Motor neuron (in vitro differentiated cells): ENCODE measurements at regions not wholly inside any gene's neighbourhood (a gene's known extent, or its start where the extent isn't known, plus 50 kb on each side); places are given as distances from the start of the nearest gene placed in this dataset.

Experiments
- ATAC-seq, 8 experiments: fragments of 200-7000 bp; cut with Tn5 transposase; replicated peaks in 6 of 8; 2 replicates each; pipeline ENCODE4 v1.8.0; 2021; ENCODE audit warnings: mild to moderate bottlenecking in 8 of 8, moderate library complexity in 8 of 8
- H3K27ac ChIP-seq, 2 donors: fragments of 250-450 bp; sonication (Bioruptor Pico); 2 replicates each; pipeline ENCODE4 v1.9.0; 2021; ENCODE audit warnings: antibody characterized with exemption in 2 of 2, mild to moderate bottlenecking in 2 of 2, moderate library complexity in 1 of 2
- H3K4me1 ChIP-seq, 2 donors: fragments of 250-450 bp; sonication (Bioruptor Pico); replicated peaks in 1 of 2; 2 replicates each; pipeline ENCODE4 v1.6.1; 2021; ENCODE audit warnings: antibody characterized with exemption in 2 of 2, mild to moderate bottlenecking in 2 of 2, moderate library complexity in 1 of 2
- H3K4me3 ChIP-seq, 5 donors: fragments of 250-450 bp; sonication (Bioruptor Pico); 2 replicates each; pipeline ENCODE4 v1.9.0; 2021; ENCODE audit warnings: antibody characterized with exemption in 5 of 5, mild to moderate bottlenecking in 5 of 5, moderate library complexity in 4 of 5
- WGBS, 10 experiments: fragments of 450-650 bp; shearing (Covaris generic); methylation state at CpG; one replicate each; pipeline ENCODE4 v1.0.0; 2022; 5-methylcytosine and 5-hydroxymethylcytosine counted together
- in situ Hi-C, 9 experiments: fragments of 400-800 bp; cut with MboI; loops; one replicate each; pipeline ENCODE4 v1.15.0; 2021; ENCODE audit warnings: low sequenced_read_pairs in 9 of 9, low pct_unique_long_range_greater_than_20kb in 2 of 9; ENCODE audit not compliant: unreplicated experiment in 9 of 9

GRCh38 chr6:6923605-6924004 is 184.2 kb upstream of the RREB1 start:
- Histone ChIP-seq H3K4me3 (no peak overlapping the region), H3K27ac (no peak overlapping the region), H3K4me1 (no peaks in the 10 kb centered on the region)
- in situ Hi-C loops, result loop anchor here in 1 of 9 experiments (25.0 kb wide), 1 partner anchor 314 kb away; no protein-coding TSS in a partner anchor
- WGBS, 10 experiments, result 50 to 100% (median 71%) methylated on average over 1 to 5 of the region's 5 CpGs
- no peak for ATAC-seq

DNA sequence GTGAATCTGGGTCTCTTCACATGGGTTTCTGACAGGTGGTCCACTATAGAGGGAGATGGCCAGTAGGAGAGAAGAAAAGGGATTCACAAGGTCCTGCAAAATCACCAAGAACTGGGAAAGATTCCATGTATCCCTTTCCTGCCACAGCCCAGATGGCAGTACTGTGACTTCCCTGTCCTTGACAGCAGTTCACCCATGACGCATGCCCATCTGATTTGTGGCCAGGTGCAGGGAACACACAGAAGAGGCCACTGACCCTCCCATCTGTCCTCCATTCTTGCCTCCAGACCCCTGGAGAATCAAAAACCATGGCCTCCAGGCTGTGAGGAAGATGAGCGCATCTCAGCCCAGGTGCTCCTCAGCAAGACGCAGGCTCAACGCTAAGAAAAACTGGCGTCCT is 183.1 kb upstream of the RREB1 start:
- in situ Hi-C loops, result loop anchor here in 1 of 9 experiments (25.0 kb wide), 1 partner anchor 313 kb away; no protein-coding TSS in a partner anchor
- H3K27ac ChIP-seq, result no peak overlapping the region
- H3K4me3 ChIP-seq, result no peak overlapping the region
- no peak for ATAC-seq
- 33 to 100% (median 98%) methylated on average over 1 to 4 of the region's 5 CpGs; no CpG with 5 or more reads in 4 of the 10 experiments for whole genome bisulfite sequencing, 10 experiments
- no peaks in the 10 kb centered on the region for H3K4me1 ChIP-seq

DNA sequence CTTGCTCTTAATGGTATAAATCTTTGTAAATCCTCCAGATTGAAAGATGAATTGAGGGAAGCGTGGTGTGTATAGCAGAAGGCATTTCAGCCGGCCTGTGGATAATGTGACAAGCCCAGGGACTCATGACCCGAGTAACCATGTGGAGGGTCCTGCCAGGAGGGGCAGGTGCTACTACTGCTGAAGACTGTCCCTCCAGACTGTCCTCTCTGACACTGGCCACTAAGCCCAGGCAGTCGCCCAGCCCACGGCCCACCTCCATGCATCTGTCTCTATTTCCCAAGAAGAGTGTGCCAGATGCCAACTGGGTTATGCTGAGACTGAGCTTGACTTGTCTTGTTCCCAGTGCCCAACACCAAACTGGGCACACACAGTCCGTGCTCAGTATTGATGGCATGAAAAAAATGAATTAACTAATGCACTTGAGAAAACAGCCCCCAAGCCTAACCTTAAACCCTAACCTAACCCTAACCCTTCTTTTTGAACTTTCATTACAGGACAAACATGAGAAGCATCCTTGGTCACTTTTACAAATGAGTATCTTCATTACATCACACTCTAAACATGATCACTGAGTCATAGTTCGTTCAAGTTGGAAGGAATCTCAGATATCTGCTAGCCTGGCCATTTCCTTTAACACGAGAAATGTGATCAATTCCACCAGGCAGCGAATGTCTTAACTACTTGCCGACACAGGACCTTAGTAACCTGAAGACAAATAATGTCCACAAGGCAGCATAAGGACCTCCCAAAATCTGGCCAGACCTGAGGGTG is 182.2 kb upstream of the RREB1 start:
- ATAC-seq, result peak in 1 of 8 experiments; percentile 38
- no peaks in the 10 kb centered on the region for H3K4me1 ChIP-seq
- H3K27ac ChIP-seq, result no peak overlapping the region
- in situ Hi-C loops, result no loop called here
- no peak overlapping the region for H3K4me3 ChIP-seq
- 50 to 95% (median 79%) methylated on average over 2 to 8 of the region's 10 CpGs for WGBS, 10 experiments

- no peak overlapping the region for H3K27ac ChIP-seq
- no peak overlapping the region for H3K4me3 ChIP-seq
- peaks cover 7 to 9% of the 10 kb centered on the region in 2 donors for H3K4me1 ChIP-seq
- no peak for ATAC-seq
- in situ Hi-C loops, result no loop called here
- WGBS, 10 experiments, result 60 to 100% (median 87%) methylated on average over 2 to 7 of the region's 7 CpGs; no CpG with 5 or more reads in 1 of the 10 experiments
Measured at GRCh38 chr6:6926856-6927255, 180.9 kb upstream of the RREB1 start.

DNA sequence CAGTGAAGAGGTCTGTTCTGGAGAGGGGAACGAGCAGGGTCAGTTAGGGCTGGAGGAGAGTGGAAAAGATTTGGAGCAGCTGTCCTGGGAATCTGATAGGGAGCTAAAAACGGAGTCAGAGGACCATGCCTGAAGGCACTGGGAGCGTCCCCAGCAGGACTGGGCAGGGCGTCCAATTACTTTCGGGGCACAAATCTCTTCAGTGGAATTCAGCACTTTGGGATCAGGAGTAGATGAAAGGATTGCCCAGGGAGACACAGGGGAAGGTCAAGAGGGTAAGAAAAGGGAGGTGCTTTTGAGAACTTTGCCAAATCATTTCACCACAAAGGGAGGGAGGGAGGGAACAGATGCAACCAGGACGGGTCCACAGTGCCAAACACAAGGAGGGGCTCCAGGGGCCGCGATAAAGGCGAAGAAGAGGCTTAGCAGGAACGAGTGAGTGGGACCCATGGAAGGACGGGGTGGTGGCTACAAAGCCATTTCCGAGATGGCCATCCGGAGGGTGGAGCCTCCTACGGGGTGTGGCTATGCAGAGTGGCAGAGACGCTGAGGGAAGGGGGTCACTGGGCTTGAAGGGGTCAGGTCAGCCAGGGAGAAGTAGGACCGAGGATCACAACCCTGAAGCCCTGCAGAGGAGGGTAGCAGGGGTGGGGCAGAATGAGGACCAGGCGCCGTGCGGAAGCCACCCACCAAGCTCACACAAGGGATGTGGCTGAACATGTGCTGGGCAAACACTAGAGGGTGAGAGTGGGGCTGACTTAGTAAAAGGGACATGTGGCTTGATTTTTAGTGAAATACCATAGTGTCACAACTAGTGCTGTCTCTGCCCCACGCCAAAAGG is 180.0 kb upstream of the RREB1 start:
- H3K4me3 ChIP-seq, result no peak overlapping the region
- peak in 3 of 8 experiments; percentile 87 to 88 (median 88) for ATAC-seq
- H3K27ac ChIP-seq, result no peak overlapping the region
- WGBS, 10 experiments, result 0 to 97% (median 68%) methylated on average over 2 to 18 of the region's 20 CpGs
- in situ Hi-C loops, result no loop called here
- peaks cover 8 to 10% of the 10 kb centered on the region in 2 donors for H3K4me1 ChIP-seq

DNA sequence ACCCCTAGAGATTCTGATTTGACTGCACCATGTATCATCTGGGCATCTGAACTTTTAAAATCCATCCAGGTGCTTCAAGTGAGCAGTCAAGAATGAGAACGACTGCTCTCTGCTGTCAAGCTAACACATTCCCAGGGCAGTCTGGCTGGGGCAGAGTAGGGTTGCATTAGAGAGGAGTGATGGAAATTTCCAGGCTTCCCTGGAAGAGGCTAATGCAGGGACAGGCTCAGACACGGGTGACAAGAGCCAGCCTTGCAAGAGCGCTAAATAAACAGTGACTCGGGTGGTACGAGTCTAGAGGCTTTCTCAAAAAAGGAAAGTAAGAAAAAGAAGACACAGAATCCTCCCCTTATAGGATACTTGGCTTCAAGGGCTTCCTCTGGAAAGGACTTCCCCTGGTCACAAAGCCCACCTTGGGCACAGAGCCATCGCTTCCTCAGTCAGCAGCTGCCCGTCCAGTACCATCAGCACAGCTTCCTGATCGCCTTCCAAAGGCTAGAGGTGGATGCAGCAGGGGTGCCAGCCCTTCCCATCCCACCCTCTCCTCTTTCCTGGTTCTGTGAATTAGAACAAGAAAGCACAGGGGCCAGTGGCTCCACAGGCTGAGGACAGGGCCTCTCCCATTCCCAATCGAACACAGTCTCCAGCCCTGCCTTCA is 177.4 kb upstream of the RREB1 start:
- in situ Hi-C loops, result no loop called here
- peaks cover 11 to 16% of the 10 kb centered on the region in 2 donors for H3K4me1 ChIP-seq
- ATAC-seq, result no peak
- WGBS, 10 experiments, result 57 to 100% (median 82%) methylated on average over 1 to 7 of the region's 9 CpGs; no CpG with 5 or more reads in 2 of the 10 experiments
- no peak overlapping the region for H3K4me3 ChIP-seq
- H3K27ac ChIP-seq, result no peak overlapping the region

DNA sequence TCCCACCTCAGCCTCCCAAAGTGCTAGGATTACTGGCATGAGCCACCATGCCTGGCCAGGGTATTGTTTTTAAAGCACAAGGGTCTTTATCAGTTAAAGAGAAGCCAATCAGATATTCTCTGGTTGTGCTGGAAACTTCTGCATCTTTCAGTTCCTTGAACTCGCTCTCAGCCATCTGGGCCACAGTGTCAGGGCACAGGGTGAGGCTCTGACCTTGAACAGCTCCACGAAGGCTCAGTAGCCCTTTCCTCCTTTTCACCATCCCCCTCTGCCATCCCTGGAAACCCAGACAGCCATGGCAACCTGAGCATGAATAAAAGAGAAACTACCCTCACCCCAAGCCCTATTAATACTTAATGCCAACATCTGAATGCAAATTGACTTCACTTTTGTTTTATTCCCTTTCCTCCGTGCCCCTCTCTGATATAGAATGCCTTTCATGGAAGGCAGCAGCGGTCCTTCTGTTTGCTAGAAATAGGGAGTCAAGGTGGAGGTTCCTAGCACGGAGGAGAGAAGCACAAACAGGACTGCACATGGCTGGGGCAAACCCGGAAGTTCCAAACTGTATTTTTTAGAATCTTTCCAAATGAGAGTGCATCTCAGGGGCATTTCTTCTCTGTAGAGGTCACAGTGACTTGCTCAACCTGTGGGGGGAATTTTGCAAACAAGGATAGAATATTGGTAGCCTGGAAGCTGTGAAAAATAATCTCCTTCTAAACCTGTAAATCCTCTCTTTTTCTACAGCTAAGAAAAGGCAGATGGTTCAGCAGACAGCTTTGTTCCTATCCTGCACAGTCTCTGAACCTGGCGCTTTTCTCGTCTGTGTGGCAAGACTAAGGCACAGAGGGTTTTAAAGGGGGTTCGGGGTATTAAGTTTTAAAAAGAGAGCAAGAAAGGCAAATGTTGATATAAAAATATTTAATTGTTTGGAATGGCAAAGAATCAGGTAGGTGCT is 176.4 kb upstream of the RREB1 start:
- in situ Hi-C loops, result no loop called here

DNA sequence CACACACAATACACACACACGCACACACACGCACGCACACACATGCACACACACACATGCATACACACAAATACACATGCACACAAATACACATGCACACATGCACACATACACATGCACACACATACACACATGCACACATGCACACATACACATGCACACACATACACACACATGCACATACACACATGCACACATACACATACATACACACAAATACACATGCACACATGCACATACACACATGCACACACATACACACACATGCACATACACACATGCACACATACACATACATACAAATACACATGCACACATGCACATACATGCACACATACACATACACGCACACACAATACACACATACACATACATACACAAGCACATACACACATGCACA is 175.4 kb upstream of the RREB1 start:
- Histone ChIP-seq H3K27ac (no peak overlapping the region), H3K4me1 (peaks cover 11 to 16% of the 10 kb centered on the region in 2 donors), H3K4me3 (no peak overlapping the region)
- ATAC-seq, result no peak
- in situ Hi-C loops, result no loop called here
- 100% methylated on average over 1 to 3 of the region's 4 CpGs; no CpG with 5 or more reads in 8 of the 10 experiments for WGBS, 10 experiments

More for the DNA sequence above, 176.4 kb upstream of the RREB1 start:
- Histone ChIP-seq H3K4me1 (peaks cover 11 to 16% of the 10 kb centered on the region in 2 donors), H3K27ac (no peak overlapping the region), H3K4me3 (no peak overlapping the region)
- WGBS, 10 experiments, result 44 to 89% (median 72%) methylated on average over 3 to 9 of the region's 9 CpGs; no CpG with 5 or more reads in 1 of the 10 experiments
- ATAC-seq, result peak in 3 of 8 experiments; percentile 23 to 85 (median 62)

DNA sequence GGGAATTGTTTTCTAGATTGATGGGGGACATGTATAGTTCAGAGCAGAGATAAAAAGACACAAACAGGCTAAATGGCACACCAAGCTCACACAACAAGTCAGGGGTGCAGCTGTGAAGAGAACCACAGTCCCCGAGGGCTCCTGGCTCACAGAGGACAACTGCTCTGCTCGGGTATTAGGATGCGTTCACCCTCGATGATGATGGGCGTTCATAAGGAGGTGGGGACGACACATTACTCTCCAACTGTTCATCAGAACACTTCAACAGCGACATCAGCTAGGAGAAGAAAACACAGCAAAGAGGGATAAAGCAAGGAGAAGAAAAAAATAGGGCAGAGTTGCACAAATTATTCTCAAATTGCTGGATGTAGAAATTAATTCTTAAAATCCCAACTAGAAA is 174.8 kb upstream of the RREB1 start:
- 7 to 71% (median 63%) methylated on average over 2 to 6 of the region's 7 CpGs for WGBS, 10 experiments
- Histone ChIP-seq H3K4me3 (no peak overlapping the region), H3K27ac (no peak overlapping the region), H3K4me1 (peaks cover 11 to 16% of the 10 kb centered on the region in 2 donors)
- peak in 5 of 8 experiments; percentile 26 to 71 (median 64) for ATAC-seq
- in situ Hi-C loops, result no loop called here

DNA sequence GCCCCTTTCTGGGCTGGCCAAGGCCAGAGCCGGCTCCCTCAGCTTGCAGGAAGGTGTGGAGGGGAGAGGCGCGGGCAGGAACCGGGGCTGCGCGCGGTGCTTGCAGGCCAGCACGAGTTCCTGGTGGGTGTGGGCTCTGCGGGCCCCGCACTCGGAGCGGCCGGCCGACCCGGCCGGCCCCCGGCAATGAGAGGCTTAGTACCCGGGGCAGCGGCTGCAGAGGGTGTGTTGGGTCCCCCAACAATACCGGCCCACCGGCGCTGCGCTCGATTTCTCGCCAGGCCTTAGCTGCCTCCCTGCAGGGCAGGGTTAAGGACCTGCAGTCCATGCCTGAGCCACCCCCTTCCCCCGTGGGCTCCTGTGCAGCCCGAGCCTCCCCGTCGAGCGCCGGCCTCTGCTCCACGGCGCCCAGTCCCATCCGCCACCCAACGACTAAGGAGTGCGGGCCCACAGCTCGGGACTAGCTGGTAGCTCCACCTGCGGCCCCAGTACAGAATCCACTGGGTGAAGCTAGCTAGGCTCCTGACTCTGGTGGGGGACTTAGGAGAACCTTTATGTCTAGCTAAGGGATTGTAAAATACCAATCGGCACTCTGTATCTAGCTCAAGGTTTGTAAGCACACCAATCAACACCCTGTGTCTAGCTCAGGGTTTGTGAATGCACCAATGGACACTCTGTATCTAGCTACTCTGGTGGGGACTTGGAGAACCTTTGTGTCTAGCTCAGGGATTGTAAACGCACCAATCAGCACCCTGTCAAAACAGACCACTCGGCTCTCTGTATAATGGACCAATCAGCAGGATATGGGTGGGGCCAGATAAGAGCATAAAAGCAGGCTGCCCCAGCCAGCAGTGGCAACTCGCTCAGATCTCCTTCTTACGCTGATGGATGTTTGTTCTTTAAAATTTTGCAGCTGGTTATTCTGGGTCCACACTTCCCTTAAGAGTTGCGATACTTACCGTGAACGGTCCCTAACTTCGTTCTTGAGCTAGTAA is 167.4 kb upstream of the RREB1 start:
- 46 to 100% (median 92%) methylated on average over 2 to 7 of the region's 47 CpGs; no CpG with 5 or more reads in 3 of the 10 experiments for WGBS, 10 experiments
- H3K4me1 ChIP-seq, result peaks cover 0 to 6% of the 10 kb centered on the region in 2 donors
- in situ Hi-C loops, result no loop called here
- no peak for ATAC-seq
- no peak overlapping the region for H3K4me3 ChIP-seq
- no peak overlapping the region for H3K27ac ChIP-seq

- no peak overlapping the region for H3K4me3 ChIP-seq
- in situ Hi-C loops, result no loop called here
- peaks cover 0 to 6% of the 10 kb centered on the region in 2 donors for H3K4me1 ChIP-seq
- no peak overlapping the region for H3K27ac ChIP-seq
- 74 to 100% (median 93%) methylated on average over 1 to 6 of the region's 8 CpGs; no CpG with 5 or more reads in 3 of the 10 experiments for WGBS, 10 experiments
- ATAC-seq, result no peak
Measured at GRCh38 chr6:6941201-6941600, 166.6 kb upstream of the RREB1 start.
